ENCODE measurements at regions not wholly inside any gene's neighbourhood (a gene's known extent, or its start where the extent isn't known, plus 50 kb on each side); places are given as distances from the start of the nearest gene placed in this dataset.

DNA sequence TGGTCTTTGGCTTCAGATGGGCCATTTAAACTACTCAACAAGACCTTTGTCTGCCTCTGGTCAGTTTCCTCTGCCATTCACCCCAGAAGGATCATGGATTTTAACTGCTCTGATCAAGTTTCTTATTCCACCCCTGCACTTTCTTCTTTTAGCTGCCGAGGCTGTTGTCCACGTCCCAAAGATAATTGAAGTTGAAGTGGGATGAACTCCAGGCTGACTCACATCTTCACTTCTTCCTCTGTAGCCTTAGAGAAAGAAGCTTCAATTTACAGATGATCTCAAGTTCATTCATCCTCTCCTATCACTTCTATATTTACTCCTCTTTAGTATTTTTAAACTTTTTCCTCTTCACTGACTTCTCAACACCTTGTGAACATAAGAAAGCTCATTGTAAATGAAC, 651.6 kb downstream of the UTRN start:
- ChIA-PET POLR2A (no interaction called here), CTCF (no interaction called here)
- H3K9me3 Mint-ChIP-seq: peaks cover 2% of the 10 kb centered on the region
- no peaks in the 10 kb centered on the region for H3K4me1 Mint-ChIP-seq (ENCODE audit: low read depth)
- ATAC-seq (no peak), DNase-seq (no peak)
- H3K36me3 Mint-ChIP-seq (ENCODE audit: low read depth): no peaks in the 10 kb centered on the region
- H3K27ac Mint-ChIP-seq: no peak overlapping the region
- H3K27me3 Mint-ChIP-seq: no peaks in the 10 kb centered on the region
- H3K4me3 Mint-ChIP-seq: no peak overlapping the region
- TF ChIP-seq, protein P1, sequence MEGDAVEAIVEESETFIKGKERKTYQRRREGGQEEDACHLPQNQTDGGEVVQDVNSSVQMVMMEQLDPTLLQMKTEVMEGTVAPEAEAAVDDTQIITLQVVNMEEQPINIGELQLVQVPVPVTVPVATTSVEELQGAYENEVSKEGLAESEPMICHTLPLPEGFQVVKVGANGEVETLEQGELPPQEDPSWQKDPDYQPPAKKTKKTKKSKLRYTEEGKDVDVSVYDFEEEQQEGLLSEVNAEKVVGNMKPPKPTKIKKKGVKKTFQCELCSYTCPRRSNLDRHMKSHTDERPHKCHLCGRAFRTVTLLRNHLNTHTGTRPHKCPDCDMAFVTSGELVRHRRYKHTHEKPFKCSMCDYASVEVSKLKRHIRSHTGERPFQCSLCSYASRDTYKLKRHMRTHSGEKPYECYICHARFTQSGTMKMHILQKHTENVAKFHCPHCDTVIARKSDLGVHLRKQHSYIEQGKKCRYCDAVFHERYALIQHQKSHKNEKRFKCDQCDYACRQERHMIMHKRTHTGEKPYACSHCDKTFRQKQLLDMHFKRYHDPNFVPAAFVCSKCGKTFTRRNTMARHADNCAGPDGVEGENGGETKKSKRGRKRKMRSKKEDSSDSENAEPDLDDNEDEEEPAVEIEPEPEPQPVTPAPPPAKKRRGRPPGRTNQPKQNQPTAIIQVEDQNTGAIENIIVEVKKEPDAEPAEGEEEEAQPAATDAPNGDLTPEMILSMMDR (IDR thresholded peaks at IDR 0.05): no peak
- intact Hi-C loops (cut with micrococcal nuclease): loop anchor here (10.0 kb wide), 1 partner anchor 278 kb away; no protein-coding TSS in a partner anchor

DNA sequence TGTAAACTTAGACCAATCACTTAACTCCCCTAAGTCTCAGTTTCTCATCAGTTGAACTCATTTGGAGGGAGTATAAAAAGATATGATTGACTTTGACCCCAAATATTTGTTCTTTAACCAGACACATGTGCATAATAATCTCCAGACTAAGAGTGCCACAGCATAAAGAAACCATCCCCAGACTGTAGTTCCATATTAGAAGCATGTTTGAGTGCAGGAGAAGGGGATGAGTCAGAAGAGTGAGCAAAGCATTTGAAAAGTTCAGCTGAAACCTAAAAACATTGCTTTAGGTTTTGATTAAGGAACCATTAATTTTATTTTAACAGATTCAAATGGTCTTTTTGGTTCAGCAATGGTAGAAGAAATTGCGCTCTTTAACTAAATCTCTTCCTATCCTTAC, 654.8 kb downstream of the UTRN start:
- Mint-ChIP-seq H3K36me3 (ENCODE audit: low read depth) (no peaks in the 10 kb centered on the region), H3K27me3 (no peaks in the 10 kb centered on the region), H3K27ac (no peak overlapping the region), H3K9me3 (no peaks in the 10 kb centered on the region), H3K4me1 (ENCODE audit: low read depth) (no peaks in the 10 kb centered on the region), H3K4me3 (no peak overlapping the region)
- ChIA-PET CTCF (interaction anchor here (1.2 kb wide), 1 partner anchor 354 kb away, joined by 4 read pairs; no protein-coding TSS in a partner anchor), POLR2A (no interaction called here)
- TF ChIP-seq, protein P1 (IDR thresholded peaks at IDR 0.05): no peak
- intact Hi-C loops (cut with micrococcal nuclease): loop anchor here (10.0 kb wide), 1 partner anchor 275 kb away; no protein-coding TSS in a partner anchor
- ATAC-seq (no peak), DNase-seq (no peak)

DNA sequence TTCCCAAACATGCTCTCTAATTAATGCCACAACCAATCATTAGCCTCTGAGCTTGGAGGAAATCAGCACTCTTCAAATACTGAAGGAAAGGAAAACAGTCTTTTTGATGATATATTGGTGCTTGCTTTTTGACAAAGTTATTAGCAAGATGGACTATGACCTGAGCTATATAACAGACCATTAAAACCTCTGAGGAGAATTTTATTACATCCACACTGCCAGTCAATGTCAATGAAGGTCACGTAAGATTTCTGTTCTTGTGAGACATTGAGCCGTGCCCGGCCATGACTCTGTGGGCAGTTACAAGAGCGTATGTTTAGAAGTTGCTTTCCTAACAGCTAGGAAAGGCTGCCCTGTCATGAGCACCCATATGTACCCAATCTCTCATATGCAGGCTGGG, 659.0 kb downstream of the UTRN start:
- TF ChIP-seq, protein P1 (IDR thresholded peaks at IDR 0.05): no peak
- DNase-seq: no peak
- Mint-ChIP-seq H3K4me3 (no peak overlapping the region), H3K27ac (no peak overlapping the region), H3K4me1 (ENCODE audit: low read depth) (no peaks in the 10 kb centered on the region), H3K36me3 (ENCODE audit: low read depth) (no peaks in the 10 kb centered on the region), H3K27me3 (no peaks in the 10 kb centered on the region), H3K9me3 (no peaks in the 10 kb centered on the region)
- ChIA-PET CTCF (no interaction called here), POLR2A (no interaction called here)
- no peak for ATAC-seq
- intact Hi-C loops (cut with micrococcal nuclease): no loop called here

DNA sequence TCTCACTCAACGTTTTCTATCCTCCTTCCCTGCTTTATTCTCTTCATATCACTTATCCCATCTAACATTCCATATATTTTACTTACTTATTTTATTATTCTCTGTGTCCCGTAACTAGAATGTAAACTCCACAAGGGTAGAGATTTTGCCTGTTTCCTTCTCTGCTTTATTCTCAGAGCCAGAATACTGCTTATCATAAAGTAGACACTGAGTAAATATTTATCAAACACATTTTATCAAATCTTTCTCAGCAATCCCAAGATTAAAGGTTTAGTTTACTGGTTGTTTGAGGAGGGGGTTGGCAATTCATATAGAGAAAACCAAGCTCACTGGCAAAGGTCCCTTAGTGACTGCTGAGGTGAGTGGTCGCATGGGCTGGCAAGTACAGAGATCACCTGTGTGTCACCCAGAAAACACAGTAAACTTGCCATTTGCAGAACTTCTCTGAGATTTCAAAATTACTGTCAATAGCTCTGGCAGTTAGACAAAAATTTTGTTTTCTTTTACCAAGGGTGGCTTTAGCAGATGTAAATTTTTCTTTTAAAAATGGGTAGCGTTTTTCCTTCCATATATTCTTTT, 662.4 kb downstream of the UTRN start:
- intact Hi-C loops (cut with micrococcal nuclease): no loop called here
- H3K4me3 Mint-ChIP-seq: no peak overlapping the region
- H3K27ac Mint-ChIP-seq: no peak overlapping the region
- ChIA-PET POLR2A (no interaction called here), CTCF (no interaction called here)
- H3K9me3 Mint-ChIP-seq: no peaks in the 10 kb centered on the region
- DNase-seq (no peak), ATAC-seq (no peak)
- H3K36me3 Mint-ChIP-seq (ENCODE audit: low read depth): no peaks in the 10 kb centered on the region
- H3K27me3 Mint-ChIP-seq: no peaks in the 10 kb centered on the region
- no peaks in the 10 kb centered on the region for H3K4me1 Mint-ChIP-seq (ENCODE audit: low read depth)
- TF ChIP-seq, protein P1 (IDR thresholded peaks at IDR 0.05): no peak

DNA sequence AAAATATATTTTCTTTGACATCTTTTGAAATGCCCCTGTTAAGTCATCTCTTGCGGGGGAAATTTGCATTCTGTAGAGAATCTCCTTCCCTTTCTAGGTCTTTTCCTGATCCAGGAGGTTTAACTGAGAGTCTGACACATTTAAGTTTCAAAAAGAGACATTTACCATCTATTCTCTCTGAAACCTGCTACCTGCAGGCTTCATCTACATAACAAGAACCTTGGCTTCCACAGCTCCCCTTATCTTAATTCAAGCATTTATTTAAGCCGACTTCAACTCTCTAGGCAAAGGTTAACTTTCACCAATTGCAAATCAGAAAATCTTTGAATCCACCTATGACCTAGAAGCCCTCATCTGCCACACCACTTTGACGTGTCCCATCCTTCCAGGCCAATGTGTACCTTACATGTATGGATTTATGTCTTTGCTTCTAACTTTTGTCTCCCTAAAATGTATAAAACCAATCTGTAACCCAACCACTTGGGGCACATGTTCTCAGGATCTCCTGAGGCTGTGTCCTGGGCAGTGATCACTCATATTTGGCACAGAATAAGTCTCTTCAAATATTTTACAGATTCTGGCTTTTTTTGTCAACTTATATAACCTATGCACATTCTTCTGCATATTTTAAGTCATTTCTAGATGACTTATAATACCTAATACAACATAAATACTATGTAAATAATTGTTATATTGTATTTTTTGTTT, 666.7 kb downstream of the UTRN start:
- no peak overlapping the region for H3K27ac Mint-ChIP-seq
- DNase-seq (no peak), ATAC-seq (no peak)
- no peaks in the 10 kb centered on the region for H3K36me3 Mint-ChIP-seq (ENCODE audit: low read depth)
- peaks cover 1% of the 10 kb centered on the region for H3K27me3 Mint-ChIP-seq
- no peak overlapping the region for H3K4me3 Mint-ChIP-seq
- no peaks in the 10 kb centered on the region for H3K9me3 Mint-ChIP-seq
- POLR2A ChIA-PET: no interaction called here
- intact Hi-C loops (cut with micrococcal nuclease): no loop called here
- no peaks in the 10 kb centered on the region for H3K4me1 Mint-ChIP-seq (ENCODE audit: low read depth)
- CTCF ChIA-PET: no interaction called here
- TF ChIP-seq, protein P1 (IDR thresholded peaks at IDR 0.05): no peak
